CD14-positive monocyte (primary cell): ENCODE measurements at regions not wholly inside any gene's neighbourhood (a gene's known extent, or its start where the extent isn't known, plus 50 kb on each side); places are given as distances from the start of the nearest gene placed in this dataset.

Experiments used
- DNase-seq, 3 donors: peaks; one replicate each; pipeline ENCODE4 v3.0.0-alpha.2; 2011 to 2022
- H2AFZ ChIP-seq: 2 replicates; pipeline ENCODE4 v1.6.0; 2012; ENCODE audit warnings: mild to moderate bottlenecking, low read depth, low read length, inconsistent platforms; ENCODE audit not compliant: insufficient read depth, poor library complexity, severe bottlenecking
- H3K27ac ChIP-seq, 2 donors: 1 replicate in 1 of 2; 2 replicates in 1 of 2; pipeline ENCODE4 v1.5.1; 2012 to 2013; ENCODE audit warnings: low read length in 2 of 2, control low read depth in 1 of 2, inconsistent platforms in 1 of 2, low read depth in 1 of 2, mild to moderate bottlenecking in 1 of 2
- H3K27me3 ChIP-seq, 2 donors: one replicate each; pipeline versions ENCODE4 v1.6.0 to v1.6.1; 2011 to 2013; ENCODE audit warnings: low read length in 2 of 2; ENCODE audit not compliant: control insufficient read depth in 2 of 2, insufficient read depth in 2 of 2
- H3K36me3 ChIP-seq, 2 donors: replicated peaks in 1 of 2; 1 replicate in 1 of 2; 2 replicates in 1 of 2; pipeline versions ENCODE4 v1.5.1 to v1.6.1; 2012 to 2013; ENCODE audit warnings: low read length in 2 of 2, control low read depth in 1 of 2, inconsistent platforms in 1 of 2, mild to moderate bottlenecking in 1 of 2; ENCODE audit not compliant: insufficient read depth in 2 of 2, control insufficient read depth in 1 of 2
- H3K4me1 ChIP-seq, 2 donors: 1 replicate in 1 of 2; 2 replicates in 1 of 2; pipeline versions ENCODE4 v1.5.1 to v1.6.1; 2012 to 2013; ENCODE audit warnings: low read length in 2 of 2, control low read depth in 1 of 2, inconsistent platforms in 1 of 2, mild to moderate bottlenecking in 1 of 2, moderate library complexity in 1 of 2; ENCODE audit not compliant: insufficient read depth in 2 of 2, control insufficient read depth in 1 of 2
- H3K4me2 ChIP-seq: replicated peaks from 2 replicates; pipeline ENCODE3; 2012; ENCODE audit warnings: low read length, moderate library complexity, mild to moderate bottlenecking; ENCODE audit not compliant: poor library complexity, severe bottlenecking; ENCODE audit errors: extremely low read depth
- H3K4me3 ChIP-seq, 3 experiments: fragments of 200-600 bp in 1 of 3; sonication (generic) in 1 of 3; replicated peaks in 1 of 3; 1 replicate in 2 of 3; 2 replicates in 1 of 3; pipeline ENCODE4 v1.5.1; 2011 to 2013; ENCODE audit warnings: low read length in 3 of 3, mild to moderate bottlenecking in 3 of 3, control low read depth in 2 of 3, low read depth in 2 of 3, inconsistent platforms in 1 of 3, moderate library complexity in 1 of 3
- H3K79me2 ChIP-seq: 2 replicates; pipeline ENCODE4 v1.6.0; 2012; ENCODE audit warnings: mild to moderate bottlenecking, control low read depth, inconsistent platforms, low read length, moderate library complexity; ENCODE audit not compliant: insufficient read depth
- H3K9ac ChIP-seq: 2 replicates; pipeline ENCODE4 v1.6.0; 2017; ENCODE audit warnings: low read length, mild to moderate bottlenecking; ENCODE audit not compliant: insufficient read depth, poor library complexity, severe bottlenecking
- H3K9me3 ChIP-seq, 2 donors: replicated peaks in 1 of 2; 1 replicate in 1 of 2; 2 replicates in 1 of 2; pipeline versions ENCODE4 v1.5.1 to v1.6.1; 2012 to 2013; ENCODE audit warnings: low read length in 2 of 2, control low read depth in 1 of 2; ENCODE audit not compliant: control insufficient read depth in 1 of 2, insufficient read depth in 1 of 2
- H4K20me1 ChIP-seq: 2 replicates; pipeline ENCODE4 v1.6.0; 2012; ENCODE audit warnings: mild to moderate bottlenecking, low read length, control low read depth, moderate library complexity; ENCODE audit not compliant: insufficient read depth
- H3K27ac Mint-ChIP-seq, 7 donors: one replicate each; pipeline ENCODE4 v1.8.0; 2020; ENCODE audit warnings: mild to moderate bottlenecking in 7 of 7, mixed read lengths in 7 of 7, moderate library complexity in 6 of 7, inconsistent platforms in 2 of 7
- H3K27me3 Mint-ChIP-seq, 3 donors: one replicate each; pipeline ENCODE4 v1.8.0; 2021 to 2022; ENCODE audit warnings: low read depth in 3 of 3, mild to moderate bottlenecking in 3 of 3, mixed read lengths in 3 of 3, moderate library complexity in 3 of 3, inconsistent platforms in 1 of 3
- H3K36me3 Mint-ChIP-seq, 2 donors: one replicate each; pipeline ENCODE4 v1.8.0; 2020; ENCODE audit warnings: mixed read lengths in 2 of 2, inconsistent platforms in 1 of 2, mild to moderate bottlenecking in 1 of 2
- H3K4me1 Mint-ChIP-seq: one replicate; pipeline ENCODE4 v1.8.0; 2020; ENCODE audit warnings: mild to moderate bottlenecking, mixed read lengths
- H3K4me3 Mint-ChIP-seq, 2 donors: one replicate each; pipeline ENCODE4 v1.8.0; 2020; ENCODE audit warnings: mild to moderate bottlenecking in 2 of 2, mixed read lengths in 2 of 2, moderate library complexity in 1 of 2
- H3K9me3 Mint-ChIP-seq, 7 donors: one replicate each; pipeline ENCODE4 v1.8.0; 2020 to 2022; ENCODE audit warnings: mixed read lengths in 7 of 7, mild to moderate bottlenecking in 6 of 7, moderate library complexity in 6 of 7, inconsistent platforms in 2 of 7
- WGBS: methylation state at CpG from one replicate; pipeline ENCODE4 v1.1.5; 2013; ENCODE audit warnings: missing lambda C conversion rate; ENCODE audit not compliant: insufficient coverage; 5-methylcytosine and 5-hydroxymethylcytosine counted together
- intact Hi-C, 2 donors: fragments of 100-400 bp; cut with micrococcal nuclease; formaldehyde crosslinking; loops; one replicate each; pipeline versions ENCODE4 v1.15.0 to v1.15.1; 2023
- TF ChIP-seq, protein P1 (sequence below): fragments of 200-600 bp; IDR thresholded peaks from one replicate; pipeline ENCODE4 v1.8.0; 2022; ENCODE audit warnings: antibody characterized with exemption, mild to moderate bottlenecking

DNA sequence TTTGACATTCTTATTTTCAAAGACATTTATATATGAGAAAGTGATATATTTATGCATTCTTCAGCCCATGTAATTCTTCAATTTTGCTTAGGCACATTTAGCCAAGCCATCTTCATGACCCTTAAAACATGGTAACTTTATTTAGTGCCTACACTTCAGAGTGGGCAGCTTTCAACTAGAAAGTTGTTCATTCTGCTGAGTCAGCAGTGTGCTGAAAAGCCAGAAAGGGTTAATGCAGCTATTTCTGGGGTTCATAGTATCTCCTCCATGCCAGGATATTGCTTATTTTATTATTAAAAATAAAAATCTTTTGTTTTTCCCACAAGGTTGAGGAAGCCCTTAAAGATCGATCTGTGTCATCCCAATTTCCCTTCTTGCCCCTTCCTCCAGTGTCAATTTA lies 79.2 kb downstream of the EDN1 start:
- no peaks in the 10 kb centered on the region for H3K36me3 Mint-ChIP-seq
- Histone ChIP-seq H3K27me3 (peaks cover 8 to 9% of the 10 kb centered on the region in 2 donors), H3K9ac (no peak overlapping the region), H3K79me2 (no peaks in the 10 kb centered on the region), H3K9me3 (no peaks in the 10 kb centered on the region), H3K36me3 (no peaks in the 10 kb centered on the region), H4K20me1 (no peaks in the 10 kb centered on the region), H3K4me1 (peaks cover 18 to 21% of the 10 kb centered on the region in 2 donors), H3K4me2 (no peak overlapping the region), H3K27ac (no peak overlapping the region), H3K4me3 (no peak overlapping the region), H2AFZ (no peak overlapping the region)
- TF ChIP-seq, protein P1, sequence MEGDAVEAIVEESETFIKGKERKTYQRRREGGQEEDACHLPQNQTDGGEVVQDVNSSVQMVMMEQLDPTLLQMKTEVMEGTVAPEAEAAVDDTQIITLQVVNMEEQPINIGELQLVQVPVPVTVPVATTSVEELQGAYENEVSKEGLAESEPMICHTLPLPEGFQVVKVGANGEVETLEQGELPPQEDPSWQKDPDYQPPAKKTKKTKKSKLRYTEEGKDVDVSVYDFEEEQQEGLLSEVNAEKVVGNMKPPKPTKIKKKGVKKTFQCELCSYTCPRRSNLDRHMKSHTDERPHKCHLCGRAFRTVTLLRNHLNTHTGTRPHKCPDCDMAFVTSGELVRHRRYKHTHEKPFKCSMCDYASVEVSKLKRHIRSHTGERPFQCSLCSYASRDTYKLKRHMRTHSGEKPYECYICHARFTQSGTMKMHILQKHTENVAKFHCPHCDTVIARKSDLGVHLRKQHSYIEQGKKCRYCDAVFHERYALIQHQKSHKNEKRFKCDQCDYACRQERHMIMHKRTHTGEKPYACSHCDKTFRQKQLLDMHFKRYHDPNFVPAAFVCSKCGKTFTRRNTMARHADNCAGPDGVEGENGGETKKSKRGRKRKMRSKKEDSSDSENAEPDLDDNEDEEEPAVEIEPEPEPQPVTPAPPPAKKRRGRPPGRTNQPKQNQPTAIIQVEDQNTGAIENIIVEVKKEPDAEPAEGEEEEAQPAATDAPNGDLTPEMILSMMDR = no peak
- H3K27ac Mint-ChIP-seq = peak overlapping the region in 2 of 7 donors; percentile 19 to 83
- H3K9me3 Mint-ChIP-seq = no peaks in the 10 kb centered on the region
- no CpG with 5 or more reads among the region's 1 CpG for WGBS
- intact Hi-C loops = loop anchor here in 1 of 2 donors (10.0 kb wide), 1 partner anchor 105 kb away; no protein-coding TSS in a partner anchor
- peaks cover 28% of the 10 kb centered on the region for H3K4me1 Mint-ChIP-seq
- H3K4me3 Mint-ChIP-seq = no peak overlapping the region
- DNase-seq = no peak
- H3K27me3 Mint-ChIP-seq = peaks cover 5 to 29% (median 21%) of the 10 kb centered on the region in 3 donors

DNA sequence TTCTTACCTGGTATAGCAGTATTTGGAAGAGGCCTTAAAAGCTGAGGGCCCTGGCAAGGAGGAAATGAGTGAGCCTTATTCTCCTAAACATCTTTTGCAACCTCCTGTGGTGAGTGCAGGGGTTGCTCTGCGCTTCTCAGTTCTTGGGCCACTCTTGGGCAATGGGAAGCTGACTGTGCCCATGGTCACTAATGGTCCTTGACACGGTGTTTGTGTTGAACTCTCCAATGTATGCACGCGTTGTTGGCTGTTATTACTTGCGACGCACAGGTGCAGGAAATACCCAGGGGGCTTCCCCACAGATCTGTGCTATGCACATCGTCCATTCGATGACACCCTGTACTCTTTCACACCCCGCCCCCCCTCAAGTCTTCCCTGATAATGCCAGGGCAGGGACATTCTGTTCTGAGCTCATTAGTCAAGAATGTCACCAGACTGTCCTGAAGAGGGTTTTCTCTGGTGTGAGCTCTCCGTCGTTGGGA lies 79.7 kb downstream of the EDN1 start:
- 45% methylated on average over 7 of the region's 11 CpGs for WGBS
- no peak overlapping the region for H3K27ac ChIP-seq
- intact Hi-C loops = loop anchor here in 1 of 2 donors (10.0 kb wide), 1 partner anchor 105 kb away; no protein-coding TSS in a partner anchor

More for the DNA sequence above, 79.7 kb downstream of the EDN1 start:
- peak overlapping the region in 1 of 2 donors; percentile 70 for H3K4me3 Mint-ChIP-seq
- H3K9me3 Mint-ChIP-seq = no peaks in the 10 kb centered on the region
- peak overlapping the region in 5 of 7 donors; percentile 19 to 89 (median 83) for H3K27ac Mint-ChIP-seq
- TF ChIP-seq, protein P1 = peak; percentile 50
- DNase-seq = peak; percentile 85 to 97 (median 90)
- no peaks in the 10 kb centered on the region for H3K36me3 Mint-ChIP-seq
- Histone ChIP-seq H3K79me2 (no peaks in the 10 kb centered on the region), H3K36me3 (no peaks in the 10 kb centered on the region), H2AFZ (no peak overlapping the region), H3K4me3 (peak overlapping the region in 1 of 3 experiments; percentile 29), H3K4me1 (peaks cover 18 to 19% of the 10 kb centered on the region in 2 donors), H3K9me3 (no peaks in the 10 kb centered on the region), H3K4me2 (no peak overlapping the region), H4K20me1 (no peaks in the 10 kb centered on the region), H3K9ac (no peak overlapping the region), H3K27me3 (peaks cover 8 to 9% of the 10 kb centered on the region in 2 donors)
- peaks cover 5 to 25% (median 21%) of the 10 kb centered on the region in 3 donors for H3K27me3 Mint-ChIP-seq
- peaks cover 28% of the 10 kb centered on the region for H3K4me1 Mint-ChIP-seq
